ENCODE measurements at regions not wholly inside any gene's neighbourhood (a gene's known extent, or its start where the extent isn't known, plus 50 kb on each side); places are given as distances from the start of the nearest gene placed in this dataset.
"Not testable (repeated sequence)": the region's sequence is repeated elsewhere in the genome, so short reads cannot be mapped to it uniquely, and the experiment has no call there.

DNA sequence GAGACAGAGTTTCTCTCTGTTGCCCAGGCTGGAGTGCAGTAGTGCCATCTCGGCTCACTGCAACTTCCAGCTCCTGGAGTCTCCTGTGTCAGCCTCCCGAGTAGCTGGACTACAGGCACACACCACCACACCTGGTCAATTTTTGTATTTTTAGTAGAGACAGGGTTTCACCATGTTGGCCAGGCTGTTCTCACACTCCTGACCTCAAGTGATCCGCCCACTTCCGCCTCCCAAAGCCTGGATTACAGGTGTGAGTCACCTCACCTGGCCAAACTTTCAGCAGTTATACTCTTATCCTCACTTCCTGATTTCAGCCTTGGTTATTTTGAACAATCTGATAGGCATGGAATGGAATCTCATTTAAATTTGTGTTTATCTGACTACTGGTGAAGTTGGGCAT is 763.0 kb upstream of the TMEM132C start:
- TF ChIP-seq, protein P1, sequence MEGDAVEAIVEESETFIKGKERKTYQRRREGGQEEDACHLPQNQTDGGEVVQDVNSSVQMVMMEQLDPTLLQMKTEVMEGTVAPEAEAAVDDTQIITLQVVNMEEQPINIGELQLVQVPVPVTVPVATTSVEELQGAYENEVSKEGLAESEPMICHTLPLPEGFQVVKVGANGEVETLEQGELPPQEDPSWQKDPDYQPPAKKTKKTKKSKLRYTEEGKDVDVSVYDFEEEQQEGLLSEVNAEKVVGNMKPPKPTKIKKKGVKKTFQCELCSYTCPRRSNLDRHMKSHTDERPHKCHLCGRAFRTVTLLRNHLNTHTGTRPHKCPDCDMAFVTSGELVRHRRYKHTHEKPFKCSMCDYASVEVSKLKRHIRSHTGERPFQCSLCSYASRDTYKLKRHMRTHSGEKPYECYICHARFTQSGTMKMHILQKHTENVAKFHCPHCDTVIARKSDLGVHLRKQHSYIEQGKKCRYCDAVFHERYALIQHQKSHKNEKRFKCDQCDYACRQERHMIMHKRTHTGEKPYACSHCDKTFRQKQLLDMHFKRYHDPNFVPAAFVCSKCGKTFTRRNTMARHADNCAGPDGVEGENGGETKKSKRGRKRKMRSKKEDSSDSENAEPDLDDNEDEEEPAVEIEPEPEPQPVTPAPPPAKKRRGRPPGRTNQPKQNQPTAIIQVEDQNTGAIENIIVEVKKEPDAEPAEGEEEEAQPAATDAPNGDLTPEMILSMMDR (conservative IDR thresholded peaks at IDR 0.05 in 1 of 2, IDR thresholded peaks at IDR 0.05 in 1 of 2; ENCODE audit: extremely low read depth in 1 of 2, insufficient read depth in 1 of 2, low read depth in 1 of 2, low read length in 2 of 2), result not testable (repeated sequence)
- not testable (repeated sequence) for TF ChIP-seq EZH2 (IDR thresholded peaks at IDR 0.05; ENCODE audit: borderline replicate concordance, low read length)

Measured in mammary epithelial cell (primary cell).